ENCODE measurements at regions not wholly inside any gene's neighbourhood (a gene's known extent, or its start where the extent isn't known, plus 50 kb on each side); places are given as distances from the start of the nearest gene placed in this dataset.
"Not testable (repeated sequence)": the region's sequence is repeated elsewhere in the genome, so short reads cannot be mapped to it uniquely, and the experiment has no call there.

DNA sequence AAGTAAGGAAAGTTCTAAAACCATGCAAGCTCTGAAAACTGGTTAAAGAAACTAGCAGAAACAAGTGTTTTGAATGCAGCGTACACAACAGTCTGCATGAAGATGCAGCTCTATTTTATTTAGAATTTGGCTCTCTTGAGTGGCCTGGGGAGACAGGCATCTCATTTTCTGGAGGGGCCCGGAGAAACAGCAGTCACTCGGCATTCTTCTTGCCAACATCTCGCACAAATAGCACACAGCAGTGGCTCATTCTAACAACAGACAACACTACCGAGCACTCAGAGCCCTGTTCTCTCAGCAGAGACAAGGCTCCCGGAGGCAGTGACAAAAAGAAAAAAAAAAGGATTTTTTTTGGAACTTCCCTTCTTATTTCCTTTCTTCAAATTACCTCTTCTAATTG, 108.5 kb upstream of the STMND1 start:
- H3K27me3 ChIP-seq (ENCODE audit: low read depth): no peaks in the 10 kb centered on the region
- DNase-seq (no peak), ATAC-seq (no peak)
- intact Hi-C loops (cut with DNase I): no loop called here
- H3K27ac ChIP-seq: no peak overlapping the region
- TF ChIP-seq, protein P1, sequence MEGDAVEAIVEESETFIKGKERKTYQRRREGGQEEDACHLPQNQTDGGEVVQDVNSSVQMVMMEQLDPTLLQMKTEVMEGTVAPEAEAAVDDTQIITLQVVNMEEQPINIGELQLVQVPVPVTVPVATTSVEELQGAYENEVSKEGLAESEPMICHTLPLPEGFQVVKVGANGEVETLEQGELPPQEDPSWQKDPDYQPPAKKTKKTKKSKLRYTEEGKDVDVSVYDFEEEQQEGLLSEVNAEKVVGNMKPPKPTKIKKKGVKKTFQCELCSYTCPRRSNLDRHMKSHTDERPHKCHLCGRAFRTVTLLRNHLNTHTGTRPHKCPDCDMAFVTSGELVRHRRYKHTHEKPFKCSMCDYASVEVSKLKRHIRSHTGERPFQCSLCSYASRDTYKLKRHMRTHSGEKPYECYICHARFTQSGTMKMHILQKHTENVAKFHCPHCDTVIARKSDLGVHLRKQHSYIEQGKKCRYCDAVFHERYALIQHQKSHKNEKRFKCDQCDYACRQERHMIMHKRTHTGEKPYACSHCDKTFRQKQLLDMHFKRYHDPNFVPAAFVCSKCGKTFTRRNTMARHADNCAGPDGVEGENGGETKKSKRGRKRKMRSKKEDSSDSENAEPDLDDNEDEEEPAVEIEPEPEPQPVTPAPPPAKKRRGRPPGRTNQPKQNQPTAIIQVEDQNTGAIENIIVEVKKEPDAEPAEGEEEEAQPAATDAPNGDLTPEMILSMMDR (IDR thresholded peaks at IDR 0.05): no peak
- no peaks in the 10 kb centered on the region for H3K36me3 ChIP-seq
- H3K4me3 ChIP-seq: no peak overlapping the region
- no peaks in the 10 kb centered on the region for H3K9me3 ChIP-seq
- H3K4me1 ChIP-seq: no peaks in the 10 kb centered on the region

GRCh38 chr6:16991981-16992629, 109.7 kb upstream of the STMND1 start:
- Histone ChIP-seq H3K27me3 (ENCODE audit: low read depth) (no peaks in the 10 kb centered on the region), H3K4me3 (no peak overlapping the region), H3K27ac (no peak overlapping the region), H3K4me1 (peaks cover 6% of the 10 kb centered on the region), H3K36me3 (no peaks in the 10 kb centered on the region), H3K9me3 (no peaks in the 10 kb centered on the region)
- TF ChIP-seq, protein P1 (IDR thresholded peaks at IDR 0.05): no peak
- DNase-seq (no peak), ATAC-seq (no peak)
- intact Hi-C loops (cut with DNase I): no loop called here

GRCh38 chr6:16989976-16990375, 111.9 kb upstream of the STMND1 start:
- ATAC-seq; intact Hi-C loops (cut with DNase I); H3K9me3 ChIP-seq; H3K36me3 ChIP-seq; DNase-seq; H3K4me3 ChIP-seq; H3K27me3 ChIP-seq (ENCODE audit: low read depth); H3K27ac ChIP-seq: not testable (repeated sequence)
- H3K4me1 ChIP-seq: peaks cover 22% of the 10 kb centered on the region

DNA sequence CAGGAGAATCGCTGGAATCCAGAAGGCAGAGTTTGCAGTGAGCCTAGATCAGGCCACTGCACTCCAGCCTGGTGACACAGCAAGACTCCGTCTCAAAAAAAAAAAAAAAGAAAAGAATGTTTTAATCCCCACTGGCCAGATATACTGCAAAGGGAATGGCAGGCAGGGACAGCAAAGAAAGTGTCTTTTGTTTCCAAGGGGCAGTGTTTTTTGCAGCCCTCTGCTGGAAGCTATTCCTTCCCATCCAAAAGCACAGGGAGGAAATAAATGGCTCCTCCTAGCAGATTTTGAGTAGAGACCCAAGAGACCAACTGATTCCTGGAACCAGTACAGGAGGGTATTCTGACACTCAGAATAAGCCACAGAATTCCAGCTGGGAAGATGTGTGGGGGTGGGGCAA, 112.5 kb upstream of the STMND1 start:
- H3K9me3 ChIP-seq: no peaks in the 10 kb centered on the region
- H3K4me1 ChIP-seq: peaks cover 22% of the 10 kb centered on the region
- no peak overlapping the region for H3K4me3 ChIP-seq
- H3K36me3 ChIP-seq: no peaks in the 10 kb centered on the region
- TF ChIP-seq, protein P1 (IDR thresholded peaks at IDR 0.05): no peak
- H3K27ac ChIP-seq: no peak overlapping the region
- intact Hi-C loops (cut with DNase I): no loop called here
- no peaks in the 10 kb centered on the region for H3K27me3 ChIP-seq (ENCODE audit: low read depth)
- ATAC-seq (no peak), DNase-seq (no peak)

GRCh38 chr6:16987996-16988395, 113.9 kb upstream of the STMND1 start:
- ATAC-seq (no peak), DNase-seq (no peak)
- no peak overlapping the region for H3K27ac ChIP-seq
- H3K36me3 ChIP-seq: no peaks in the 10 kb centered on the region
- peaks cover 22% of the 10 kb centered on the region for H3K4me1 ChIP-seq
- H3K9me3 ChIP-seq: no peaks in the 10 kb centered on the region
- intact Hi-C loops (cut with DNase I): no loop called here
- H3K27me3 ChIP-seq (ENCODE audit: low read depth): no peaks in the 10 kb centered on the region
- TF ChIP-seq, protein P1 (IDR thresholded peaks at IDR 0.05): no peak
- no peak overlapping the region for H3K4me3 ChIP-seq

- intact Hi-C loops (cut with DNase I): no loop called here
- no peak for DNase-seq
- H3K27ac ChIP-seq: no peak overlapping the region
- peak overlapping the region; percentile 11 for H3K4me3 ChIP-seq
- H3K36me3 ChIP-seq: no peaks in the 10 kb centered on the region
- TF ChIP-seq, protein P1 (IDR thresholded peaks at IDR 0.05): no peak
- H3K27me3 ChIP-seq (ENCODE audit: low read depth): no peaks in the 10 kb centered on the region
- peaks cover 22% of the 10 kb centered on the region for H3K4me1 ChIP-seq
- H3K9me3 ChIP-seq: no peaks in the 10 kb centered on the region
- peak; percentile 39 to 65 for ATAC-seq
Observed at GRCh38 chr6:16985513-16986284, 116.2 kb upstream of the STMND1 start.

All from lower lobe of right lung (tissue), 2 donors.